ENCODE measurements at regions not wholly inside any gene's neighbourhood (a gene's known extent, or its start where the extent isn't known, plus 50 kb on each side); places are given as distances from the start of the nearest gene placed in this dataset.
"Not testable (repeated sequence)": the region's sequence is repeated elsewhere in the genome, so short reads cannot be mapped to it uniquely, and the experiment has no call there.

DNA sequence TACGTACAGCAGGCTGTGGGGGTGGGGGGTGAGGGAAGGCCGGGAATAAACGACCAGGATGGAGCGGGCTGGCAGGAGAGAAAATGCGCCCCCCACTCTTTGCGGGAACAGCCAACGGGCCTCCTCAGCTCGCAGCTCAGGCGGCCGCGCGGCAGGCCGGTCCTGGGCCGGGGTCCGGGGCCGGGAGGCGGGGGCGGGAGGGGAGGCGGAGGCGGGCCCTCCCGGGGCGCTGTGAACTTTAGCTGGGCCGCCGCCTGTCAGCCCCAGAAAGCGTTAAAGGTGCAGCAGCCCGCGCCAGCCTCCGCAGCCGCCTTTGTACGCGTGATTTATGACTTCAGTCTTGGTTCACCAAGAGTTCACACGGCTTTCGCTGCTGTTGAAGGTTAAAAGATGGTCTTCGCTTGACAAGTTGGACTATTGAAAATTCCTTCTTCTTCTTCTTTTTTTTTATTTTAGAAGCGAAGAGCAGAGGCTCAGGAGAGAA lies 466.0 kb upstream of the ZNG1F start:
- TF ChIP-seq, protein P1, sequence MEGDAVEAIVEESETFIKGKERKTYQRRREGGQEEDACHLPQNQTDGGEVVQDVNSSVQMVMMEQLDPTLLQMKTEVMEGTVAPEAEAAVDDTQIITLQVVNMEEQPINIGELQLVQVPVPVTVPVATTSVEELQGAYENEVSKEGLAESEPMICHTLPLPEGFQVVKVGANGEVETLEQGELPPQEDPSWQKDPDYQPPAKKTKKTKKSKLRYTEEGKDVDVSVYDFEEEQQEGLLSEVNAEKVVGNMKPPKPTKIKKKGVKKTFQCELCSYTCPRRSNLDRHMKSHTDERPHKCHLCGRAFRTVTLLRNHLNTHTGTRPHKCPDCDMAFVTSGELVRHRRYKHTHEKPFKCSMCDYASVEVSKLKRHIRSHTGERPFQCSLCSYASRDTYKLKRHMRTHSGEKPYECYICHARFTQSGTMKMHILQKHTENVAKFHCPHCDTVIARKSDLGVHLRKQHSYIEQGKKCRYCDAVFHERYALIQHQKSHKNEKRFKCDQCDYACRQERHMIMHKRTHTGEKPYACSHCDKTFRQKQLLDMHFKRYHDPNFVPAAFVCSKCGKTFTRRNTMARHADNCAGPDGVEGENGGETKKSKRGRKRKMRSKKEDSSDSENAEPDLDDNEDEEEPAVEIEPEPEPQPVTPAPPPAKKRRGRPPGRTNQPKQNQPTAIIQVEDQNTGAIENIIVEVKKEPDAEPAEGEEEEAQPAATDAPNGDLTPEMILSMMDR (IDR thresholded peaks at IDR 0.05; ENCODE audit: low read depth, low read length) = not testable (repeated sequence)
- not testable (repeated sequence) for TF ChIP-seq MYC (IDR thresholded peaks at IDR 0.05; ENCODE audit: low read depth, low read length); POLR2A (IDR thresholded peaks at IDR 0.05; ENCODE audit: extremely low read depth, insufficient read length)

Data from NB4 (cell line).